ENCODE measurements at regions not wholly inside any gene's neighbourhood (a gene's known extent, or its start where the extent isn't known, plus 50 kb on each side); places are given as distances from the start of the nearest gene placed in this dataset.

DNA sequence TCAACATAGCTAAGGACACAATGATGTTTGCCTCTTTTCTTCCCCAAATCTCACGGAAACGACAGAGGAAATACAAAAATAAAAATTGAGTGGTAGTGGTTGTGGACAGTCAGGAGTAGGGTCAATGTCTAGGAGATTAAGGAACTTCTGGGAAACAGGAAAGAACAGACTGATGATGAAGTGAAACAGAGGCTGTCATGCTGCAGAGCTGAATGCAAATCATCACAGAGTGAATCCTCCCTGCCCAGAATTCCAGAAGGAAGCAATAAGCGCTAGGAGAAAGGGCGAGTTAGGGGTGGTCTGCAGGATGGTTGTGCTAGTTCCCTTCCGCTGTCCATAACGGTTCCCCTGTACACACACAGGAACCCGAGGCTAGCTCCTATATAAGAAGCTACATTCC, 64.7 kb upstream of the POMGNT2 start:
- no peak overlapping the region for H3K4me3 ChIP-seq (ENCODE audit: low read depth in 1 of 3, low read length in 3 of 3)
- H3K9me3 ChIP-seq (ENCODE audit: control insufficient read depth in 2 of 2, insufficient read depth in 1 of 2, low read depth in 1 of 2, low read length in 1 of 2), result peaks cover 2 to 24% of the 10 kb centered on the region in 2 donors
- no peak for DNase-seq
- no peaks in the 10 kb centered on the region for H3K36me3 ChIP-seq (ENCODE audit: control insufficient read depth in 3 of 3, insufficient read depth in 2 of 3, low read depth in 1 of 3, low read length in 3 of 3)
- H3K4me1 ChIP-seq (ENCODE audit: control insufficient read depth in 3 of 3, insufficient read depth in 2 of 3, low read depth in 1 of 3, low read length in 2 of 3), result no peaks in the 10 kb centered on the region
- H3K27ac ChIP-seq (ENCODE audit: low read depth in 1 of 3, low read length in 2 of 3), result no peak overlapping the region
- WGBS, 3 donors, result 81 to 94% (median 93%) methylated on average over 7 of the region's 7 CpGs
- H3K27me3 ChIP-seq (ENCODE audit: control insufficient read depth in 3 of 3, insufficient read depth in 3 of 3, low read length in 3 of 3), result no peaks in the 10 kb centered on the region
- no peak for FAIRE-seq

DNA sequence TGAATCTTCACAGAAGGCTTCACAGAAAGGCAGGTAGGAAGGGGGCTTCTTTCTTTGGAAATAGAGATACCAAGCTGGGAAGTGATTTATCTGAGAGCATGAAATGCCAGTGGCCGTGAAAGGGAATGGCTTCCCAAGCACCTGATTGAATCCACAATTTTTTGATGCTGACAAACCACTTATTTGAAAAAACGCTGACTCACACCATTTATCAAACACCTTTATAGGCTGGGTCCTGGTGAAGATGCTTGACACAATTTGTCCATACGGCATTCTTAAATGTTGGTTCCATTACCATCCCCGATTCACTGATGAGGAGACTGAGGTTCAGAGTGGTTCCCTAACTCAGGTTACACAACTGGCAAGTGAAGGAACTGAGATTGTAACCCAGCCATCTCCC, 64.1 kb upstream of the POMGNT2 start:
- DNase-seq, result no peak
- H3K27me3 ChIP-seq (ENCODE audit: control insufficient read depth in 3 of 3, insufficient read depth in 3 of 3, low read length in 3 of 3), result no peaks in the 10 kb centered on the region
- no peaks in the 10 kb centered on the region for H3K36me3 ChIP-seq (ENCODE audit: control insufficient read depth in 3 of 3, insufficient read depth in 2 of 3, low read depth in 1 of 3, low read length in 3 of 3)
- H3K4me3 ChIP-seq (ENCODE audit: low read depth in 1 of 3, low read length in 3 of 3), result no peak overlapping the region
- FAIRE-seq, result no peak
- H3K4me1 ChIP-seq (ENCODE audit: control insufficient read depth in 3 of 3, insufficient read depth in 2 of 3, low read depth in 1 of 3, low read length in 2 of 3), result no peaks in the 10 kb centered on the region
- H3K9me3 ChIP-seq (ENCODE audit: control insufficient read depth in 2 of 2, insufficient read depth in 1 of 2, low read depth in 1 of 2, low read length in 1 of 2), result peaks cover 2 to 29% of the 10 kb centered on the region in 2 donors
- WGBS, 3 donors, result 94 to 96% (median 96%) methylated on average over 4 of the region's 4 CpGs
- H3K27ac ChIP-seq (ENCODE audit: low read depth in 1 of 3, low read length in 2 of 3), result no peak overlapping the region

GRCh38 chr3:43166406-43166805, 60.5 kb upstream of the POMGNT2 start:
- H3K9me3 ChIP-seq (ENCODE audit: control insufficient read depth in 2 of 2, insufficient read depth in 1 of 2, low read depth in 1 of 2, low read length in 1 of 2), result peaks cover 0 to 15% of the 10 kb centered on the region in 2 donors
- DNase-seq, result no peak
- no peaks in the 10 kb centered on the region for H3K36me3 ChIP-seq (ENCODE audit: control insufficient read depth in 3 of 3, insufficient read depth in 2 of 3, low read depth in 1 of 3, low read length in 3 of 3)
- FAIRE-seq, result no peak
- H3K27me3 ChIP-seq (ENCODE audit: control insufficient read depth in 3 of 3, insufficient read depth in 3 of 3, low read length in 3 of 3), result no peaks in the 10 kb centered on the region
- 60 to 74% (median 73%) methylated on average over 1 of the region's 1 CpG for WGBS, 3 donors
- no peaks in the 10 kb centered on the region for H3K4me1 ChIP-seq (ENCODE audit: control insufficient read depth in 3 of 3, insufficient read depth in 2 of 3, low read depth in 1 of 3, low read length in 2 of 3)
- H3K27ac ChIP-seq (ENCODE audit: low read depth in 1 of 3, low read length in 2 of 3), result no peak overlapping the region
- no peak overlapping the region for H3K4me3 ChIP-seq (ENCODE audit: low read depth in 1 of 3, low read length in 3 of 3)

DNA sequence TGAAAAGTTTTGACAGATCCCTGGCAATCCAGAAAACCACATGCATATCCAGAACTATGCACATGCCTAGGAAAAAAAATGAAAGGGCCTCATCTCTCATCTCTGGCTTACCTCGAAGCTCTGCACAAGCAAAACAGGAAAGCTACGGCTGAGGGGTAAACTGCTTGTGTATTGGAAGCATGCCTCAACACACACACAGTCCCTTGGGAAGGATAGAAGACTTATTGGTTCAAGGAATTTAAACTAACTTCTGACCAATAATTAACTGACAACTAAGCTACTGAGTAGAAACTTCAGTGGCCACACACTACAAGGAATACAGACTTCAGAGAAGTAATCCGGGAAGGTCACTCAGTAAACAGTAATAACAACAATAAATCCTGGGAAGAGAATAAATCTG, 59.9 kb upstream of the POMGNT2 start:
- Histone ChIP-seq H3K4me3 (ENCODE audit: low read depth in 1 of 3, low read length in 3 of 3) (no peak overlapping the region), H3K4me1 (ENCODE audit: control insufficient read depth in 3 of 3, insufficient read depth in 2 of 3, low read depth in 1 of 3, low read length in 2 of 3) (no peaks in the 10 kb centered on the region), H3K36me3 (ENCODE audit: control insufficient read depth in 3 of 3, insufficient read depth in 2 of 3, low read depth in 1 of 3, low read length in 3 of 3) (no peaks in the 10 kb centered on the region), H3K9me3 (ENCODE audit: control insufficient read depth in 2 of 2, insufficient read depth in 1 of 2, low read depth in 1 of 2, low read length in 1 of 2) (peaks cover 0 to 15% of the 10 kb centered on the region in 2 donors), H3K27ac (ENCODE audit: low read depth in 1 of 3, low read length in 2 of 3) (no peak overlapping the region), H3K27me3 (ENCODE audit: control insufficient read depth in 3 of 3, insufficient read depth in 3 of 3, low read length in 3 of 3) (no peaks in the 10 kb centered on the region)
- DNase-seq, result no peak
- no peak for FAIRE-seq
- WGBS, 3 donors, result 86 to 92% (median 89%) methylated on average over 3 of the region's 3 CpGs

DNA sequence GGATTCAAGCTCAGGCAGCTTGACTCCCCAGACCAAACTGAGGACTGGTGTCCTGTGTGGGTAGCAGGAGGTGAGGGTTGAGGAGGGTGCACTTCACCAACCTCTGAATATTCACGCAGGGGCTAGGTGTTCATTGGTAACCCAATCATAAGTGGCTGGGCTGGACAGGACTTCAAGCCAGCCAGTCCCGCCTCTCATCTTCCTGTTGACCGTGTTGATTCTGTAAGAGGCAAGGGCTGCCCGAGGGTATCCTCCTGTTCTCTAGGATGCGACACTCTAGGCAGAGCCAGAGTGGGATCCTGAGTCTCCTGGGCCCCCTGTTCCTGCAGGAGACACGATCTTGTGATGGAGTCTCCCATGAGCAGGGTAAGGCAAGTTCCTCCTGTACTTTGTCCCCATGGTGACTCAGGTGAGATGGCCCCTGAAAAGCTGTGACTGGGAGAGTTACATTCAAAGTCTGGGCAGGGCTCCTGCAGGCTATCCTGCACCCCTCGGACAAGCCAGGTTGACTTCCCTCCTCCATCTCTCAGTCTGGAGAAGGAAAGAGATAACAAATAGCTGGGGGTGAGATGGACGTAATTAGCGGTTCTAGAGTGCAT, 58.1 kb upstream of the POMGNT2 start:
- DNase-seq (peak; percentile 50 to 55), FAIRE-seq (no peak)
- Histone ChIP-seq H3K4me3 (ENCODE audit: low read depth in 1 of 3, low read length in 3 of 3) (no peak overlapping the region), H3K4me1 (ENCODE audit: control insufficient read depth in 3 of 3, insufficient read depth in 2 of 3, low read depth in 1 of 3, low read length in 2 of 3) (no peaks in the 10 kb centered on the region), H3K36me3 (ENCODE audit: control insufficient read depth in 3 of 3, insufficient read depth in 2 of 3, low read depth in 1 of 3, low read length in 3 of 3) (no peaks in the 10 kb centered on the region), H3K27ac (ENCODE audit: low read depth in 1 of 3, low read length in 2 of 3) (peak overlapping the region in 1 of 3 donors; percentile 60), H3K27me3 (ENCODE audit: control insufficient read depth in 3 of 3, insufficient read depth in 3 of 3, low read length in 3 of 3) (no peaks in the 10 kb centered on the region), H3K9me3 (ENCODE audit: control insufficient read depth in 2 of 2, insufficient read depth in 1 of 2, low read depth in 1 of 2, low read length in 1 of 2) (peaks cover 0 to 15% of the 10 kb centered on the region in 2 donors)
- 71 to 72% (median 71%) methylated on average over 9 of the region's 9 CpGs for WGBS, 3 donors

GRCh38 chr3:43162230-43163084, 56.6 kb upstream of the POMGNT2 start:
- 38 to 44% (median 39%) methylated on average over 13 of the region's 13 CpGs for WGBS, 3 donors
- no peak for FAIRE-seq
- H3K36me3 ChIP-seq (ENCODE audit: control insufficient read depth in 3 of 3, insufficient read depth in 2 of 3, low read depth in 1 of 3, low read length in 3 of 3), result no peaks in the 10 kb centered on the region

GRCh38 chr3:43161684-43162229, 55.9 kb upstream of the POMGNT2 start:
- H3K36me3 ChIP-seq (ENCODE audit: control insufficient read depth in 3 of 3, insufficient read depth in 2 of 3, low read depth in 1 of 3, low read length in 3 of 3), result no peaks in the 10 kb centered on the region
- 52 to 60% (median 60%) methylated on average over 5 of the region's 5 CpGs for WGBS, 3 donors
- no peaks in the 10 kb centered on the region for H3K4me1 ChIP-seq (ENCODE audit: control insufficient read depth in 3 of 3, insufficient read depth in 2 of 3, low read depth in 1 of 3, low read length in 2 of 3)
- FAIRE-seq, result no peak
- peaks cover 0 to 3% (median 3%) of the 10 kb centered on the region in 3 donors for H3K27me3 ChIP-seq (ENCODE audit: control insufficient read depth in 3 of 3, insufficient read depth in 3 of 3, low read length in 3 of 3)
- H3K27ac ChIP-seq (ENCODE audit: low read depth in 1 of 3, low read length in 2 of 3), result no peak overlapping the region
- H3K9me3 ChIP-seq (ENCODE audit: control insufficient read depth in 2 of 2, insufficient read depth in 1 of 2, low read depth in 1 of 2, low read length in 1 of 2), result peaks cover 0 to 9% of the 10 kb centered on the region in 2 donors
- H3K4me3 ChIP-seq (ENCODE audit: low read depth in 1 of 3, low read length in 3 of 3), result no peak overlapping the region
- DNase-seq, result no peak

More at GRCh38 chr3:43162230-43163084, 56.6 kb upstream of the POMGNT2 start:
- no peak overlapping the region for H3K4me3 ChIP-seq (ENCODE audit: low read depth in 1 of 3, low read length in 3 of 3)
- H3K4me1 ChIP-seq (ENCODE audit: control insufficient read depth in 3 of 3, insufficient read depth in 2 of 3, low read depth in 1 of 3, low read length in 2 of 3), result no peaks in the 10 kb centered on the region
- peaks cover 0 to 3% (median 0%) of the 10 kb centered on the region in 3 donors for H3K27me3 ChIP-seq (ENCODE audit: control insufficient read depth in 3 of 3, insufficient read depth in 3 of 3, low read length in 3 of 3)
- peaks cover 0 to 11% of the 10 kb centered on the region in 2 donors for H3K9me3 ChIP-seq (ENCODE audit: control insufficient read depth in 2 of 2, insufficient read depth in 1 of 2, low read depth in 1 of 2, low read length in 1 of 2)
- peak; percentile 65 to 66 for DNase-seq
- H3K27ac ChIP-seq (ENCODE audit: low read depth in 1 of 3, low read length in 2 of 3), result peak overlapping the region in 2 of 3 donors; percentile 36 to 37

DNA sequence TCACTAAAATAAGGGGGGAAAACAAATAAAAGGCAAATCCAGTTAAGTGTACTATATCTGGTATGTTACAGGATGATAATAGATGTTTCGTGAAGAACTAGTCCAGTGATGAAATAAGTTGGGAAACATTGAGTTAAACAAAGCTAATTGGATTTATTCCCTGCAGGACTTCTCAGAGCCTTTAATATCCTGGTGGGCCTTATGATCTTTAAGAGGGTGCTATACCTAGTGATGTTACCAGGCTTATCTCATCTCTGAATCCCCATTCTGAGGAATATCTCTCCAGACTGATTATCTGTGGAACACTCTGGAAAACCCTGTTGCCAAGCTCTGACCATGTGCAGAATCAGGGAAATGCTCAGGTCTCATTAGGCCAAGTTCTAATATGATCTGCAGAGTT, 54.8 kb upstream of the POMGNT2 start:
- Histone ChIP-seq H3K36me3 (ENCODE audit: control insufficient read depth in 3 of 3, insufficient read depth in 2 of 3, low read depth in 1 of 3, low read length in 3 of 3) (no peaks in the 10 kb centered on the region), H3K9me3 (ENCODE audit: control insufficient read depth in 2 of 2, insufficient read depth in 1 of 2, low read depth in 1 of 2, low read length in 1 of 2) (peaks cover 0 to 6% of the 10 kb centered on the region in 2 donors), H3K27ac (ENCODE audit: low read depth in 1 of 3, low read length in 2 of 3) (no peak overlapping the region), H3K27me3 (ENCODE audit: control insufficient read depth in 3 of 3, insufficient read depth in 3 of 3, low read length in 3 of 3) (peaks cover 0 to 3% (median 3%) of the 10 kb centered on the region in 3 donors), H3K4me1 (ENCODE audit: control insufficient read depth in 3 of 3, insufficient read depth in 2 of 3, low read depth in 1 of 3, low read length in 2 of 3) (no peaks in the 10 kb centered on the region), H3K4me3 (ENCODE audit: low read depth in 1 of 3, low read length in 3 of 3) (no peak overlapping the region)
- WGBS, 3 donors, result 86 to 100% (median 100%) methylated on average over 1 of the region's 1 CpG
- FAIRE-seq (no peak), DNase-seq (no peak)

Measured in small intestine (tissue), 7 donors.